ENCODE measurements at regions not wholly inside any gene's neighbourhood (a gene's known extent, or its start where the extent isn't known, plus 50 kb on each side); places are given as distances from the start of the nearest gene placed in this dataset.
"Not testable (repeated sequence)": the region's sequence is repeated elsewhere in the genome, so short reads cannot be mapped to it uniquely, and the experiment has no call there.

DNA sequence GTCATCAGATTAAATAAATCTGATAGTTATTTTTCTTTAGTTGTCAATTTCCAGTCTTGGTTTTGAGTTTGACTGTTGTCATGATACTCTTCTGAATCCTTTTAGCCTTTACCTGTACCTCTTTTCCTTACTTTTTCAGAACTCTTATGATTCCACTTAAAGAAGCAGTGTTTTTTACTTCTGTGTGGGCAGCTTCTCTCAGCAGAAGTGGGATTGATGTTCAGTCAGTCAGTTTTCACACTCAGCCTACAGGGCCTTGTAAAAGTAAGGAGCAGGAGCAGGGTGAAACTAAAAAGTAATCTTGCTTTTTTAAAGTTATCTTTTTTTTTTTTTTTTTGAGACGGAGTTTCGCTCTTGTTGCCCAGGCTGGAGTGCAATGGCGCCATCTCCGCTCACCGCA lies 75.1 kb downstream of the HAUS1 start:
- H3K27me3 Mint-ChIP-seq, result no peaks in the 10 kb centered on the region
- H3K36me3 Mint-ChIP-seq (ENCODE audit: low read depth), result peaks cover 26% of the 10 kb centered on the region
- H3K4me3 Mint-ChIP-seq, result no peak overlapping the region
- peaks cover 59% of the 10 kb centered on the region for H3K4me1 Mint-ChIP-seq
- ChIA-PET CTCF (no interaction called here), POLR2A (no interaction called here)
- H3K27ac Mint-ChIP-seq, result no peak overlapping the region
- no peaks in the 10 kb centered on the region for H3K9me3 Mint-ChIP-seq
- no peak for DNase-seq

DNA sequence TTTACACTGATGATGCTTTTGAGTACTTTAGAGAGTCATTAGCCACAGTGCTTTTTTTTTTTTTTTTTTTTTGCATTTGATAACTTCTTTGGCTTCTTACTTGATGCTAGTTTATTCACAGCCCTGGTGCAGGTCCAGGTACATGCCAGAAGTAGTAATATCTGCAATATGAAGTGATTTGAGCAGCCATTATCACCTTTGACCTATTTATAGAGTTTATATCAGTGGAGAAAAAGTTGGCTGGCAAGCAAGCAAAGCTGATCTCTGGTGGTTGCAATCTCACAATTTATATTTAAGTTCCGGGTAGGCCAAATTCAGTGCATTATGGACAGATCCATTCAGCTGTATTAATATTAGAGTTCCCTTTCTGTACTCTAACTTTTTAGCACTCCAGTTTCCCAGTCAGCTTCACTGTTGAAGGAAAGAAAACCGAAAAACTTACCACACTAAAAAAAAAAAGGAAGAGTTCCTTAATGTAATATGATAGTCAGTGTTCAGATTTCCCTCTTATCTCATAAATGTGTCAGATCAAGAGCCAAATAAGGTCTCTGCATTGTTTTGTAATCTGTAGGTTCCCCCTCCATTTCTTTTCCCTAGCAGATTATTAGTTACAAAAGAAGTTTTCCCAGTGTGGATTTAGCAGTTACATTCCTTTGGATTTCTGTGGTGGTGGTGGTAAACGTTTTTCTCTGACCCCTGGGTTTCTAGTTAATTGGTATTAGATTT lies 78.6 kb downstream of the HAUS1 start:
- Mint-ChIP-seq H3K4me1 (peaks cover 44% of the 10 kb centered on the region), H3K27ac (no peak overlapping the region), H3K36me3 (ENCODE audit: low read depth) (peaks cover 7% of the 10 kb centered on the region), H3K9me3 (no peaks in the 10 kb centered on the region), H3K27me3 (no peaks in the 10 kb centered on the region), H3K4me3 (no peak overlapping the region)
- ChIA-PET POLR2A (interaction anchor here (1.1 to 4.9 kb wide), 2 partner anchors 8 to 21 kb away, joined by 3 to 36 read pairs; a partner anchor contains a TSS), CTCF (interaction anchor here (0.5 to 4.7 kb wide), 4 partner anchors 10 to 77 kb away, joined by 3 to 23 read pairs (median 6); a partner anchor contains a TSS)
- no peak for DNase-seq

DNA sequence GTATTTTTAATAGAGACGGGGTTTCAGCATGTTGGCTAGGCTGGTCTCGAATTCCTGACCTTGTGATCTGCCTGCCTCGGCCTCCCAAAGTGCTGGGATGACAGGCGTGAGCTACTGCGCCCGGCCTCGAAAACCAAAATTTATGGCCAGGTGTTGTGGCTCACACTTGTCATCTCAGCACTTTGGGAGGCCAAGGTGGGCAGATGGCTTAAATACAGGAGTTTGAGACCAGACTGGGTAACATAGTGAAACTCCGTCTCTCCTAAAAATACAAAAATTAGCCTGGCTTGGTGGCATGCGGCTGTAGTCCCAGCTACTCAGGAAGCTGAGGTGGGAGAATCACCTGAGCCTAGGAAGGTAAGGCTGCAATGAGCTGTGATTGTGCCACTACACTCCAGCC lies 80.1 kb downstream of the HAUS1 start:
- POLR2A ChIA-PET, result interaction anchor here (1.0 to 4.9 kb wide), 2 partner anchors 10 to 29 kb away, joined by 3 to 36 read pairs; a partner anchor contains a TSS
- not testable (repeated sequence) for H3K9me3 Mint-ChIP-seq; H3K36me3 Mint-ChIP-seq (ENCODE audit: low read depth); H3K4me3 Mint-ChIP-seq; H3K27me3 Mint-ChIP-seq; H3K27ac Mint-ChIP-seq; DNase-seq
- H3K4me1 Mint-ChIP-seq, result peaks cover 38% of the 10 kb centered on the region
- CTCF ChIA-PET, result interaction anchor here (4.7 kb wide), 1 partner anchor 11 kb away, joined by 23 read pairs; a partner anchor contains a TSS

DNA sequence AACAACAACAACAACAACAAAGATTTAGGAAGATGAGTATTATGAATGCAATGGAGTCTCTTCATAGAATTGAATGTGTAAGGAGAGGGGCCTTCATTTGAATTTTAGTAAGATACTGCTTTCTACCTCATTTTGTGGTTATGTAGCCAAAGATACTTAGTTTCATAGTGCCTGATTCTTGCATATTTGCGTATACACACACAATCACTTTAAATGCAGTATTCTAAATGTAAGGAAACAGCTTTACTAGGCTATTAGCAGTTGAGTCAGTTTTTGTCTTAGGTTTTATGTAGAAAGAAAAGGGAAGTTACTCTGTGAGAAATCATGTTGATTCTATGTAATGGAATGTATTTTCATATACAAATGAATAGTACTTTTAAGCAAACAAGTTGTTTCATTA lies 80.5 kb downstream of the HAUS1 start:
- peaks cover 3% of the 10 kb centered on the region for H3K36me3 Mint-ChIP-seq (ENCODE audit: low read depth)
- no peak for DNase-seq
- ChIA-PET CTCF (interaction anchor here (0.6 to 4.7 kb wide), 2 partner anchors 12 to 60 kb away, joined by 4 to 23 read pairs; a partner anchor contains a TSS), POLR2A (interaction anchor here (1.3 to 4.9 kb wide), 2 partner anchors 10 to 34 kb away, joined by 3 to 36 read pairs; a partner anchor contains a TSS)
- H3K4me3 Mint-ChIP-seq, result no peak overlapping the region
- no peak overlapping the region for H3K27ac Mint-ChIP-seq
- H3K4me1 Mint-ChIP-seq, result peaks cover 38% of the 10 kb centered on the region
- H3K9me3 Mint-ChIP-seq, result no peaks in the 10 kb centered on the region
- no peaks in the 10 kb centered on the region for H3K27me3 Mint-ChIP-seq

DNA sequence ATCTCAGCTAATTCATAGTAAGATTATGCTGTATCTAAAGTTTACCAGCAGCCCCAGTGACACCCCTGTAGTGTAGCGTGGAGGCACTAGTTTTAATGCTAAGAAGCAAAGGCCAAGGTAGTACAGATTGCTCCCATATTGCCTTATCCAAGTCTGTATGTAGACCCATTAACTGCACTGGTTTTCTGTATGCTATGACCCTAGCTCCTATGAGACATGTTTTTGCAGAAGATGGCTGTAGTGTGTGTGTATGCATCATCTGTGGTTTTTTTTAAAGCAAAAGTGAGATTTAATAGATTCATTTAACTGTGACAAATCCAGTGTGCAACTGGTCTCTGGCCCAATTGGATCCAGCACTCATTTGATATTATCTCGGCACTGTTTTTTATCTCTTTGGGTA lies 86.5 kb downstream of the HAUS1 start:
- H3K27ac Mint-ChIP-seq, result no peak overlapping the region

DNA sequence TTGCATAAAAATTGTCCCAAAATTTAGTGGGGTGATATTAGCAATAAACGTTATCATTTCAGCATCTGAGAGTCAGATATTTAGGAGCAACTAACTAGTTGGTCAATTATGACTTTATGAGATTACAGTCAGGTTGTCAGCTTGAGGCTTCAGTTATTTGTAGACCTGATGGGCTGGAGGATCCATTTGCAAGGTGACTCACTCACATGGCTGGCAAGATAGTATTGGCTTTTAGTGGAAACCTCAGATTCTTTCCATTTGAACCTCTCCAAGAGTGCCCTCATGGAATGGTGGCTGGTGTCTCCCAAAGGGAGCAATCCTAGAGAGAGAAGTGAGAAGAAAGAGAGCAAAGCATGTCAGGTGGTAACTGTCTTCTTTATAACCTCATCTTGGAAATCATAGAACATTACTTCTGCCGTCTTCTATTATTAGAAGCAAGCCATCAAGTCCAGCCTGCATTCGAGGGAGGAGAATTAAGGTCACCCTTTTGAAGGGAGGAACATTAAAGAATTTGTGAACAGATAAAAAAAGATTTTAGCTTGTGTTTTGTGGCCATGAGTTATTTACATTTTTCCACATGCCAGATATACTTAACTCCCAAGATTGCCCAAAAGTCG lies 92.5 kb downstream of the HAUS1 start:
- no peak overlapping the region for H3K4me3 Mint-ChIP-seq
- POLR2A ChIA-PET, result no interaction called here
- CTCF ChIA-PET, result interaction anchor here (1.8 kb wide), 1 partner anchor 23 kb away, joined by 6 read pairs; a partner anchor contains a TSS

More for the DNA sequence above, 86.5 kb downstream of the HAUS1 start:
- H3K36me3 Mint-ChIP-seq (ENCODE audit: low read depth), result peaks cover 15% of the 10 kb centered on the region
- no peak for DNase-seq
- ChIA-PET POLR2A (interaction anchor here (0.9 to 2.0 kb wide), 4 partner anchors 9 to 35 kb away, joined by 3 to 7 read pairs (median 5); a partner anchor contains a TSS), CTCF (interaction anchor here (1.4 kb wide), 1 partner anchor 17 kb away, joined by 10 read pairs; a partner anchor contains a TSS)
- no peak overlapping the region for H3K4me3 Mint-ChIP-seq
- H3K9me3 Mint-ChIP-seq, result no peaks in the 10 kb centered on the region
- H3K4me1 Mint-ChIP-seq, result peaks cover 17% of the 10 kb centered on the region
- no peaks in the 10 kb centered on the region for H3K27me3 Mint-ChIP-seq

DNA sequence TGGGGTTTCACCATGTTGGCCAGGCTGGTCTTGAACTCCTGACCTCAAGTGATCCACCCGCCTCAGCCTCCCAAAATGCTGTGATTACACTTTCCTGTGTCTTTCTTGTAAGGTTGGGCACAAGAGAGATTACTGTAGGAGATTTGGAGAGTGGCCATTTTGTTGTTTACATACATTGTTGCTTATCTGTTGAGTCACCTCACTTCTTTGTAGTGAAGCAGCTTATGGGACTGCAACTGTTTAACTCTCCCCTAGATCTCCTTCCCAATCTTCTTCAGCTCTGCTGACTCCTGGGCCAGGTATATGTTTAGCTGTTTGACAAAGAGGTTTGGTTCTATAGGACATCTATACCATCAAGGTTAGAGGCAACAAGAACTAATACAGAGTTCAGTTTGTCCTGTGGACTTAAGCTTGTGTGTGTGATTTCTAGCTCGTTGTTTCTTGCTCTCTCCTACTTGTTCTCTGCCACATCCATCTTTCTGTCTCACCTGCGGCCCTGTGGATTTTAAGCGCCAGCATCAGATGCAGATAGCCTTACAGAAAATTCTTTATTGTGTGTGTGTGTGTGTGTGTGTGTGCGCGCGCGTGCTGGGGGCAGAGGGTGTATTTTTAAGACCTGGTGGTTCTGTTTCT lies 95.4 kb downstream of the HAUS1 start:
- peak; percentile 29 for DNase-seq
- Mint-ChIP-seq H3K36me3 (ENCODE audit: low read depth) (peaks cover 25% of the 10 kb centered on the region), H3K9me3 (no peaks in the 10 kb centered on the region), H3K27me3 (no peaks in the 10 kb centered on the region), H3K27ac (peak overlapping the region; percentile 32), H3K4me1 (peaks cover 59% of the 10 kb centered on the region), H3K4me3 (no peak overlapping the region)
- ChIA-PET POLR2A (interaction anchor here (0.8 to 1.5 kb wide), 5 partner anchors 9 to 44 kb away, joined by 3 to 8 read pairs (median 4); a partner anchor contains a TSS), CTCF (interaction anchor here (0.7 to 2.6 kb wide), 6 partner anchors 13 to 60 kb away, joined by 3 to 20 read pairs (median 4); a partner anchor contains a TSS)

More for the DNA sequence above, 92.5 kb downstream of the HAUS1 start:
- peaks cover 25% of the 10 kb centered on the region for H3K36me3 Mint-ChIP-seq (ENCODE audit: low read depth)
- DNase-seq, result no peak
- peaks cover 41% of the 10 kb centered on the region for H3K4me1 Mint-ChIP-seq
- H3K27me3 Mint-ChIP-seq, result no peaks in the 10 kb centered on the region
- H3K27ac Mint-ChIP-seq, result no peak overlapping the region
- no peaks in the 10 kb centered on the region for H3K9me3 Mint-ChIP-seq

DNA sequence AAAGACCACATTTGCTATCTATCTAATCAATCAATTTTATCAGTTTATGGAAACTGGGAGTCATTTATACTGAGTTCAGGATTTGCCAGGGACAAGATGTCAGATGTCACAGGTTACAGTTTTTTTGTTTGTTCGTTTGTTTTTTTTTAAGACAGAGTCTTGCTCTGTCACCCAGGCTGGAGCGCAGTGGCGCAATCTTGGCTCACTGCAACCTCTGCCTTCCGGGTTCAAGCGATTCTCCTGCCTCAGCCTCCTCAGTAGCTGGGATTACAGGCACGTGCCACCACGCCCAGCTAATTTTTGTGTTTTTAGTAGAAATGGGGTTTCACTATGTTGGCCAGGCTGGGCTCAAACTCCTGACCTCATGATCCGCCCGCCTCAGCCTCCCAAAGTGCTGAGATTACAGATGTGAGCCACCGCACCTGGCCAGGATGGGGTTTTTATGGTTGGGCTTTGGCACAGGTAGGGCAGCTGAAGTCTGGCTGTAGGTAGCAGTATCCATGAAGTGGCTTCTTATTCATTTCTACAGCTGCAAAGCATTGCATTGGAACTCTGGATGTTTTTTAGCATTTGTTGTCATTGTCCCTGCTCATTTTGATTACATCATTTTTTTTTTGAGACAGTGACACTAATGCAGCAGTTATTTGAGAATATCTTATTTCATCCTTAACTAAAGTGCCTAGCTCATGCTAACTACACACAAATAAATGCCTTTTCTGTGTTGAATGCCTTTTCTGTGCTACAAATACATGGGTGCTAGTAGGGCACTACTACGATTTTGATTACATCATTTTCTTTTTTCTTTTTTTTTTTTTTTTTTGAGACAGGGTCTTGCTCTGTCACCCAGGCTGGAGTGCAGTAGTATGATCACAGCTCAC lies 96.2 kb downstream of the HAUS1 start:
- H3K27me3 Mint-ChIP-seq, H3K9me3 Mint-ChIP-seq, DNase-seq, H3K4me3 Mint-ChIP-seq: not testable (repeated sequence)
- CTCF ChIA-PET, result interaction anchor here (0.7 to 2.6 kb wide), 5 partner anchors 12 to 52 kb away, joined by 3 to 20 read pairs (median 5); a partner anchor contains a TSS
- POLR2A ChIA-PET, result interaction anchor here (0.9 to 1.9 kb wide), 5 partner anchors 13 to 45 kb away, joined by 3 to 8 read pairs (median 6); a partner anchor contains a TSS
- Mint-ChIP-seq H3K36me3 (ENCODE audit: low read depth) (peaks cover 28% of the 10 kb centered on the region), H3K4me1 (peaks cover 64% of the 10 kb centered on the region), H3K27ac (peak overlapping the region; percentile 32)

DNA sequence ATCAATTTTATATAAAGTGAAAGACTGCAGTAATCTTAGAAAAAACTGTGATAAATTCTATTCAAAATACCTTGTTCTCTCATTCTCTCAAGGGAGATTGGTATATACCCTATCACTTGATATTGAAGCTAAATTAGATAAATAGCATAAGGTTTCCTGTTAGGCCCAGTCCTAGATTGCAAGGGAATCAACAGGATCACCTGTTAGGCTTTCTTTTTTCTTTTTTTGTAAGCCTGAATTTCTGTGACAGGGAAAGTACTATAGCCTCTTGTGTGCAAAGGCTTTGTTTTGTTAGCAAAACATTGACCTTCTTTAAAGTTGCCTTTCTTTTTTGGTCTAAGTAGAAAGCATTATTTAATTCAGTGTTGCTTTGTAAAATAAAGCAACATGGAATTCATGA lies 100.0 kb downstream of the HAUS1 start:
- Mint-ChIP-seq H3K4me3 (no peak overlapping the region), H3K9me3 (no peaks in the 10 kb centered on the region), H3K27ac (no peak overlapping the region), H3K4me1 (peaks cover 69% of the 10 kb centered on the region), H3K27me3 (no peaks in the 10 kb centered on the region), H3K36me3 (ENCODE audit: low read depth) (peaks cover 20% of the 10 kb centered on the region)
- no peak for DNase-seq
- ChIA-PET POLR2A (interaction anchor here (0.6 kb wide), 1 partner anchor 64 kb away, joined by 5 read pairs; no protein-coding TSS in a partner anchor), CTCF (interaction anchor here (0.9 kb wide), 1 partner anchor 31 kb away, joined by 3 read pairs; a partner anchor contains a TSS)

DNA sequence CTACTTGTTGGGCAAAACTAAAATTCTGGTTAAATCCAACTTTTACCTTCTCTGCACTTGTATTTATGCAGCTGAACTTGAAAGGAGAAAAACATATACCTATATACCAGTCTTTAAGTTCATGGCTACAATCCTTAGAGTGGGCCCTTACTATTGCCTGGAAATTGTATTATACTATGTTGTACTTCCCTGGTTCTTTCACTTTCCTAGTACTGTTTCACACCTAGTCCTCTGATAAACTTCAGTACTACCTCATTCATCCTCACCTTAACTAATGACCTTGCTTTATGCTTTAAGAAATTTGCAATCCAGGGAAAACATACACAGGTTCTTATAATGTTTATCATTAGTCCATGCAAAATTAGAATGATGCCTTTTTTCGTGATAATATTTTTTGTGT lies 103.8 kb downstream of the HAUS1 start:
- Mint-ChIP-seq H3K36me3 (ENCODE audit: low read depth) (peaks cover 20% of the 10 kb centered on the region), H3K27ac (no peak overlapping the region), H3K4me1 (peaks cover 70% of the 10 kb centered on the region), H3K9me3 (no peaks in the 10 kb centered on the region), H3K4me3 (no peak overlapping the region), H3K27me3 (no peaks in the 10 kb centered on the region)
- DNase-seq, result no peak
- POLR2A ChIA-PET, result no interaction called here
- CTCF ChIA-PET, result interaction anchor here (11.1 kb wide), 1 partner anchor 34 kb away, joined by 133 read pairs; a partner anchor contains a TSS

DNA sequence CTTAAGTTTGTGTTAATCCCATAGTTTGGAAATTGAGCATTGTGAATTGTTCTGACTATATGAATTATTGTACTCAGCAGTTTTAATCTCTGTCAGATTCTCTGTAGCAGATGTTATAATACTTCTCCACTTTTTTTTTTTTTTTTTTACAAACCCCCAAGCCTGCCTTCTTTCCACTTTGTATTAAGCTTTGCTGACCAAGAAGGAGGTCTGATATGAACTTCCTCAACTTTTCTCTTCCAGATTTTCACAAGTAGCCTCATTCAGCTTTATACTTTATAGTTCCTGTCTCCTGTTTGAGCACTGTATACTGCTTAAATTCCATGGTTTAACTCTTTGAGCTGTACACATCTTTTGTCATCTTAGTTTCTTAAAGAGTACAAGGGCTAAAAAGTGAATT lies 105.0 kb downstream of the HAUS1 start:
- CTCF ChIA-PET, result interaction anchor here (11.1 kb wide), 1 partner anchor 35 kb away, joined by 133 read pairs; a partner anchor contains a TSS
- no peak for DNase-seq
- Mint-ChIP-seq H3K36me3 (ENCODE audit: low read depth) (peaks cover 20% of the 10 kb centered on the region), H3K4me1 (peaks cover 66% of the 10 kb centered on the region), H3K9me3 (no peaks in the 10 kb centered on the region), H3K27me3 (no peaks in the 10 kb centered on the region), H3K4me3 (no peak overlapping the region), H3K27ac (no peak overlapping the region)
- POLR2A ChIA-PET, result interaction anchor here (1.7 kb wide), 1 partner anchor 13 kb away, joined by 5 read pairs; no protein-coding TSS in a partner anchor

DNA sequence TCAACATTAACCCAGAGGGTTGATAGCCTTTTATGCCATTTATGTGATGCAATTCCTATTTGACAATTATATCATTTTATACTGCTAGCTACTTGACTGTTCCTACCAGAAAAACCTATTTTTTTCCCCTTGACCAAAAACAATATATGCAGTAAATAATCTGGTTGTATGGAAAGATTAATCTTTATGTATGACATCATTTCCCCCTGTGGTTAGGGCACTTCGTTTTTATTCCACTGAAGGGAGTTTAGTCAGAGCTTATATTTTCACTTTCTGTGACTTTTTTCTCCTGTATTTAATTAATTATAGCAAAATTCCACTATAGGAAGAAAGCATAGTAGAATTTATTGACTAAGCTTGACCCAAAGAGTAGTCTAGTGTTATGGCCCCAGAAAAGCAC lies 107.6 kb downstream of the HAUS1 start:
- CTCF ChIA-PET, result interaction anchor here (1.4 to 11.1 kb wide), 8 partner anchors 10 to 446 kb away, joined by 3 to 133 read pairs (median 6); partner anchors contain the start of gene LOXHD1
- DNase-seq, result no peak
- H3K27me3 Mint-ChIP-seq, result no peaks in the 10 kb centered on the region
- H3K4me3 Mint-ChIP-seq, result no peak overlapping the region
- POLR2A ChIA-PET, result interaction anchor here (0.7 to 2.4 kb wide), 11 partner anchors 9 to 59 kb away, joined by 3 to 25 read pairs (median 5); a partner anchor contains a TSS
- peak overlapping the region; percentile 63 for H3K27ac Mint-ChIP-seq
- H3K36me3 Mint-ChIP-seq (ENCODE audit: low read depth), result peaks cover 15% of the 10 kb centered on the region
- no peaks in the 10 kb centered on the region for H3K9me3 Mint-ChIP-seq
- peaks cover 60% of the 10 kb centered on the region for H3K4me1 Mint-ChIP-seq
